ENCODE measurements at regions not wholly inside any gene's neighbourhood (a gene's known extent, or its start where the extent isn't known, plus 50 kb on each side); places are given as distances from the start of the nearest gene placed in this dataset.

- no peak for DNase-seq
Measured at GRCh38 chr13:50104493-50104892, 89.2 kb downstream of the KCNRG start.

GRCh38 chr13:50106559-50106958 lies 91.3 kb downstream of the KCNRG start:
- no peak for DNase-seq

GRCh38 chr13:50107205-50107604 lies 92.0 kb downstream of the KCNRG start:
- no peak for DNase-seq

DNA sequence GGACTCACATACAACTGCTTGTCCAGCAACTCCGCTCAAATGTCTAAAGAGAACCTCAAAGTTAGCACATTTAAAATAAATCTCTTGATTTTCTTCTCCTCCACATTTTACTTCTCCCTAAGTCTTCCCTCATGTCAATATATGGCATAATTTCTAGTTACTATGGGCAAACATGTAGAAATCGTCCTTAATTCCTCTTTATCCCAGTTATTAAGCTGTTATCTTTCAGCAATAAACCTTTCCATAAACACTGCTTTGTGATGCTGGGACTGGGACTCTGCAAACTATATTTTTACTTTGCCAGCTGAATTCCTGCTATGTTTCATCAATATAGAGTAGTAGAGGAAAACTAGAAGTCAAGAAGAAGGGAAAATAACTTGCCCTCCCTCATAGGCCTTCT lies 99.7 kb downstream of the KCNRG start:
- DNase-seq, result no peak

DNA sequence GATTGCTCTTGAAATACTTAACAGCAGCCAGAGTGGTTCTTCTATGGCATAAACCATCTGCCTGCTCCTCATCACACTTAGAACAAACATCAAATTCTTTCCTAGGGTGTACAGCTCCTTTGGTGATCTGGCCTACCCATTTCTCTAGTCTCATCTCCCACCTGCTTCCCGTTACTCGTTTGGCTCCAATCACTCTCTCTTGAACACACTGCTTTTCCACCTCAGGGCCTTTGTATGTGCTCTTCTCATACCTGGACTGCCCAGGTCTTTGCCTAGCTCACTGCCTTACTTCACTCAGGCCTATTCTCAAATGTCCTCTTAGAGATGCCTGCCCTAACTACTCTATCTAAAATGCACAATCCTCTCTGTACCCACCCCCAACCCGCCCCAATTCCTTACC lies 100.5 kb downstream of the KCNRG start:
- DNase-seq, result no peak

GRCh38 chr13:50116430-50116973 lies 101.3 kb downstream of the KCNRG start:
- DNase-seq, result no peak

DNA sequence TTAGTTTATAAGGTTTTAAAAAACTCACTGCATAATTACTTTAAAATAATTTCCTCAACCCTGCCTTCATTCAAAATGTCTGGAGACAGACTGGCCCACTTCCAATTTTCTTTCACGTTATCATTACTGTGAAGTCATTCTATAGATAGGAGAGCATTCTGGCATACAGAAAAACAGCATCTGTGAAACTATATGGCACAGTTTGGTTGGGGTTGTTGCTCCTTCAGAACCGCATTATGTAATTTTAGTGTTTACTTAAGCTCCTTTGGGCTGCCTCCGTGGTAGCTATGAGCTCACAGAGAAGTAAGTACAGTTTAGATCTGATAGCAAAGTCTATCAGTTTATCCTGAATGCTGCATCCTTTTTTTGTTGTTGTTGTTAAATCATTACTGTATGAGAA lies 104.3 kb downstream of the KCNRG start:
- DNase-seq, result no peak

- no peak for DNase-seq
Measured at GRCh38 chr13:50122455-50122854, 107.2 kb downstream of the KCNRG start.

GRCh38 chr13:50123002-50123401 lies 107.8 kb downstream of the KCNRG start:
- DNase-seq, result no peak

DNA sequence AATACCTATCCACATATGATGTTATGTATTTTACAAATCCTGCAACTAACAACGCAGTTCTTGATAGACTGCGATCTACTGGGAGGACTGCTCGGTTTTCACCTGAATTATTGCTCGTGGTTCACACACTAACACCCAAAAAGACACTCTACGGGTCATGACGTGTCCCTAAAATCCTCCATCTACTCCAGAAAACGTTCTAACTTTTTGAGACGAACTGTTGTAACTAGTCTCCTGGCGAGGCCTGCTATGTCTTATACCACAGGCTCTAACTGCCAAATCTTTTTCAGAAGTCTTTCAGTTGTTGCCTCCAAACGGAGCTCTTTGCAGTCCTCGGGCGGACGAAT lies 108.2 kb downstream of the KCNRG start:
- peak in 1 of 2 experiments; percentile 18 for DNase-seq

GRCh38 chr13:50123862-50124535 lies 108.8 kb downstream of the KCNRG start:
- DNase-seq, result peak in 1 of 2 experiments; percentile 43

- DNase-seq, result peak in 1 of 2 experiments; percentile 45
Measured at GRCh38 chr13:50124536-50125303, 109.5 kb downstream of the KCNRG start.

DNA sequence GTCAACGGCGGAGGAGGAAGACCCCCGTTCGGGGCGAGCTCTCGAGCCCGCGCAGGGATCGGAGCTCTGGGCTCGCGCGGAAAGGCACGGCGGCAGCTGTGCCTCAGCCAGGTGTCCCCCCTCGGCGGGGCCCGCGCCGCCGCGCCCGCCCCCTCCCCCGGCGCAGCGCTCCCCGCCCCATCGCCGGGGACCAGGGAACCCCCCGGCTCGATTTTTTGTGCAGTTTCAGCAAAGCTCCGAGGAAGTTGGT lies 110.0 kb downstream of the KCNRG start:
- DNase-seq, result no peak

GRCh38 chr13:50125554-50126262 lies 110.5 kb downstream of the KCNRG start:
- peak in 1 of 2 experiments; percentile 57 for DNase-seq

DNA sequence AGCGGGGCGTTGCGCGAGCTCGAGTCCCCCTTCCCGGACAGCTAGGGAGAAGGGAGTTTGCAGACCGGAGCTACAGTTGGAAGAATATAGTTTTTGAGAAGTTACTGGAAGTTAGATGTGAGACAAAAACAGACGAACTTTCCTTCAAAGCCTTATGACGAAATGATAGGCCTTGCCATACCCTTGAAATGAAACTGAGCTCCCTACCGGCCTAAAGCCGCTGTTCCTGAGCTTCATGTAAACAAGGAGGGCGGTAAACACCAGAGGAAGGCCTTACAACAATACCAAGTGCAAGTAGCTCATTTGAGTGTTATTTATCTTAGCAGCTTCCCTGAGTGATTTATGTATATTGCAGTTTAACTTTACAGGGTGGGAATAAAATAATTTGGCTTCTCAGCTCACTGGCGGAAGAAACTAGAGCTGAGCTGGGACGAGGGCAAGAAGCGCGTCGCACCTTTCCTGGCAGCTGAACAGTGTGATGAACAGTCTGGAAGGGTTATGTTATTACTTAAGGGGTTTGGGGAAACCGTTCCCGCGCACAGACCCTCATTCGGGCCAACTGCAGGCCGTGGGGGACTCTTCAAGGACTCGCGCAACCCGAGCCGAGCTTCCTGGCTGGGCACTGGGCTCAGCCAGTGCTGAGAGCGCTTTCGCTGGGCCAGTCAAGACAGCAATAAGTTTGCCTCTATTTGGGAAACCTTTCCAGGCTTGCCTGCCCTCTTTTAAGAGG lies 111.2 kb downstream of the KCNRG start:
- DNase-seq, result no peak

DNA sequence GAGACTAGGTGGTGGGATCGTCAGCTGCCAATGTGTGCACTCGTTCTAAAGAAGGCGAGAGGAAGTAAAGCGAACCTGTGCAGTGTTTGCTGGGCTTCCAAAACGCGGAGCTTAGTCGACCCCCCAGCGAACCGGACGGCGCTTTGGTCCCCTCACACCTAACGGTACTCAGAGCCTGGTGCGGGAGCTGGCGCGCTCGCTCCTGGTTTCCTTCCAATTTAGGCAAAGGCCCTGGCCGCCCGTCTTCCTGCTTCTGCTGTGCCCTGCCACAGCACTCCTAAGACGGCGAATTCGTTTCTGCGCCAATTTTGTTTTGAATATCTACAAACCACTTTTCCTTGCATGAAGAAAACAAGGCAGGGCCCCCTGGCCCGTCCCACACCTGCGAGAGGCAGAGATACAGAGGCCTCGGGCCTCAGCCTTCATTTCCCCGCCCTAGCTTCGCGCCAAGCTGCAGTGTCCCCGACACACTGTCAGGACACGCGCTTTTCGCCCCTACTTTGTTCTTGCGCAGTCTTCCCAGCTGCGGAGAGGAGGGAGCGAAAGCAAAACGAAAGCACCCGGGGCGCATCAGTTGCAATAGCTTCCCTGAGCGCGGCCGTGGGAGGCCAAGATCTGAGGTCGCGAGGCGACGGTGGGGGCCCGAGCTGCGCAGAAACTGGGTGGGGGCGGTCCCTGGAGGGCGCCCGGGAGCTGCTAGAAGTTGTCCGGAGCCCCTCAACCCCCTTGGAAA lies 111.9 kb downstream of the KCNRG start:
- DNase-seq, result no peak

DNA sequence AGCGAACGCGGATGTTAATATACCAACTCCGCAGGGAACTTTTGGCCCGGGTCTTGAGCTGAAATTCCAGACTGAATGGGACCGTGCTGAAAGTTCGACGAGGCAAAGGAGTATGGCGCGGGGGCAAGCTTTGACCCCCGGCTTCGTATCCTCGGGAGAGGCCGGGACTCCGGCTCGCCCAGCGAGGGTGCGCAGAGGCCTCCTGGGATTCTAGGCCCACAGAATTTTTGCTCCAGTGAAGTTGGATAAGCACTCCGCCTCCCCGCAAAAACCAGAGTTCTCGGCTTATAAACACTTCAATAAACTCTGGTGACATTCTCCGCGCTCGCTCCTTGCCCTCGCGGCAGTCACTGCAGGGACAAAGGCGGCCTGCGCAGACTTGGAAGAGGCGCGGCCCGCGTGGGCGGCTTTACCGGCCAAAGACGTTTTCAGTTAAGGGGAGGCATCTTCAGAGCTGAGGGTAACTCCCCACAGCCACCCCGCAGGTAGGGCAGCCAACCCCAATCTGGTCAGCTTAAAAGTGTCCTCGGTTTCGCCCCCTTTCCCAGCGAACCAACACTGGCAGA lies 112.6 kb downstream of the KCNRG start:
- no peak for DNase-seq

DNA sequence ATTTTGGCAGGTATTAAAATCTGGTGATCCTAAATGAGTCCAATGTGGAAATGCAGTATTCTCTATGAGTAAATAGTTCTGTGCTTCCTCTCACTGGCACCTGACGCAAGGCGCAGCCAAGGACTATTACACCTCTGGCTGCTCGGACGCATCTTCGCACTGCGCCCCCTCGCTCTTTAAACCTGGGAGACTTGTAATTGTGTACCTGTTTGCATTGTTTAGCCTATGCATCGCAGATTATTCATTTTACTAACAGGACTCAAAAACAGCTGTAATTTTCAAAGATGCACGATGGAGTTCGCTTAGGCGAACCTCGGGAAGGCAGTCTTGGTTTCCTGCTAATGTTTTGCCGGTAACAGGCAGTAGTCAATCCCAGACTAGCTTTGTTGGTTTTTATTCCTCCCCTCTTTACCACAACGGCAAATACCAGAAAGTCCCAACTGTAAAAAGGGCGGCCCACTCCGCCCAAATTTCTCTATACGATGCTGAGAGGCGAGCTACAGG lies 113.2 kb downstream of the KCNRG start:
- no peak for DNase-seq

- no peak for DNase-seq
Measured at GRCh38 chr13:50129081-50129705, 113.9 kb downstream of the KCNRG start.

- no peak for DNase-seq
Measured at GRCh38 chr13:50129706-50130122, 114.5 kb downstream of the KCNRG start.

All from cerebellar nuclear complex (tissue), 1 donor.